Middle frontal gyrus (tissue), 1 donor: ENCODE measurements at regions not wholly inside any gene's neighbourhood (a gene's known extent, or its start where the extent isn't known, plus 50 kb on each side); places are given as distances from the start of the nearest gene placed in this dataset.
"Not testable (repeated sequence)": the region's sequence is repeated elsewhere in the genome, so short reads cannot be mapped to it uniquely, and the experiment has no call there.

Source experiments
- DNase-seq: peaks from one replicate; pipeline ENCODE4 v3.0.0-alpha.2; 2015; ENCODE audit warnings: low spot score; ENCODE audit errors: extremely low spot score

DNA sequence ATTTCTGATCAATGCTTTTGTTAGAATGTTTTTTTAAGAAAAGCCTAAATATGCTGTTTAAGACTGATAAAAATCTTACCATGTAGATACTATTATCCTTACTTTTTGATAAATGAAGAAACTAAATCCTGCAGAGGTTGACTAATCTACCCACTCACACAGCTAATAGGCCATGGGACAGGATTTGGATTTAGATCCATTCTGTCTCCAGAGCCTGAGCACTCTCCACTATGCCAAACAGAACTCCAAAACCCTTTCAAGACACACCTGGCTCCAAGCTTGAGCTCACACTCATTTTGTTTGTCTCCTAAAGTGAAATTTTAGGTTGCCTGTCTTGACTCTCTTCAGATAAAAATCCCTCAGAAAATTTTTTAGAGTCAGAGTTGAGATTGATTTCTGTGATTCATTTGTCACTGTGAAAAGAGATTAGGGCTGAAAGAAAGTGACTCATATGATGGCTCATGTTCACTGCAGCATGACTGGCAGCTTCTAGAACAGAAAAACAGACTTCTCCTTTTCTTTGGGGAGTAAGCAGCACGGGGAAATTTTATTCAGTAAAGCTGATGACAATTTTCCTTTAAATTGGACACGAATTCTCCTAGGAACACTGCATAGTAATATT is 132.3 kb upstream of the POT1 start:
- DNase-seq, result no peak

DNA sequence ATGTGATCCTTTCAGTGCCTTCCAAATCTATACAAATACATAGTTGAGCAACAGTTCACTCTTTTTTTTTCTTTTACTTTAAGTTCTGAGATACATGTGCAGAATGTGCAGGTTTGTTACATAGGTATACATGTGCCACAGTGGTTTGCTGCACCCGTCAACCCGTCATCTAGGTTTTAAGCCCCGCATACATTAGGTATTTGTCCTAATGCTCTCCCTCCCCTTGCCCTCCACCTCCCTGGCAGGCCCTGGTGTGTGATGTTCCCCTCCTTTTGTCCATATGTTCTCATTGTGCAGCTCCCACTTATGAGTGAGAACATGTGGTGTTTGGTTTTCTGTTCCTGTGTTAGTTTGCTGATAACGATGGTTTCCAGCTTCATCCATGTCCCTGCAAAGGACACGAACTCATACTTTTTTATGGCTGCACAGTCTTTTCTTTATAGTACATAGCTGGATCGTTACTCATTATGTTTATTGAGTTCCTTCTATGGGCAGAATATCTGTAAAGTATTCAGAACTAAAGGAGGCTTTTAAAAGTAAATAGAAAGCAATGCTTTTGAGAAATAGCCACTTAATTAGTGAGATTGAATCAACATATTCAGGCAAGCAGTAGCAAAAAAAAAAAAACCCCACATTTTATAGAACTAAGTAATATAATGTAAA is 131.6 kb upstream of the POT1 start:
- DNase-seq, result not testable (repeated sequence)

DNA sequence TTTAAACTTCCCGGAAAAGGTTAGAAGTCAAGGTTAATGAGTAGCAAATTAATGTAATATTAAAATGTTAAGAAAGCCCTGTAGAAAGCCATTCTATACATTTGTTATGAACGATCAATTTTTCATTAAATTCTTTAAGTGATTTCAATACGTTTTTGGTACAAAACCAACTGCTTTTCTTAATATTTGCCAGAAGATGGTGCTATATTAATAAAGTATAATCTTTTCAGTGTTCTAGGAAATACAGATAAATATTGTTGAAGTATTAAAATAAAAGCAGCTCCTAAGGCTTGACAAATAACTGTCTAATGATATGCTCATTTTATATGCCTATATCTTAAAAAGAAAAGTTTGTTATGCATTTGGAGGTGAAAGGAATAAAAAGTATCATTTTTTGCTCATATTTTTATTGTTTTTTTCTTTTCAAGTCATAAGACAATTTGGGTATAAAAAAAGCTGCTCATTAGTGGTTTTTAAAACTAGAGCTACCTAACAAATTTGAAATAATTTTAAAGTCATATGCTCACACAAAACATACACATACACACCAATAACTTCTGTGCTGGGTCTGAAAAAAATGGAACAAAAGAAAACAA is 130.3 kb upstream of the POT1 start:
- peak; percentile 65 for DNase-seq

DNA sequence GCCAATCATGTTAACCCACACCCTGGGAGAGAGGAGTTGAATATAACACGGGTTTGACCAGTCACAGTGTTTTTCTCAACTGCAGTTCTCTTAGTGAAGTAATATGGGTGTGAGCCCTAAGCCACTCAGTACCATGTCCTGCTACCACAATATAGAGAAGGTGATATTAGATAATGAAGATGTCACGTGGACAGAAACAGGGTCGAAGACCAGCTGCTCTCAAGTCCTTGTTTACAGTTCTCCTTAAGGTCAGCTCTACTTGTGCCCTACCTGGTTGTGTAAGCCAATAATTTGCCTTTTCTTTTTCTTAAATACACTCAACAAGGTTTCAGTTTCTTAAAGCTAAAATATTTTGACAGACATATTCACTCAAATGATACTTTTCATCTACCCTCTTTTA is 128.3 kb upstream of the POT1 start:
- no peak for DNase-seq

DNA sequence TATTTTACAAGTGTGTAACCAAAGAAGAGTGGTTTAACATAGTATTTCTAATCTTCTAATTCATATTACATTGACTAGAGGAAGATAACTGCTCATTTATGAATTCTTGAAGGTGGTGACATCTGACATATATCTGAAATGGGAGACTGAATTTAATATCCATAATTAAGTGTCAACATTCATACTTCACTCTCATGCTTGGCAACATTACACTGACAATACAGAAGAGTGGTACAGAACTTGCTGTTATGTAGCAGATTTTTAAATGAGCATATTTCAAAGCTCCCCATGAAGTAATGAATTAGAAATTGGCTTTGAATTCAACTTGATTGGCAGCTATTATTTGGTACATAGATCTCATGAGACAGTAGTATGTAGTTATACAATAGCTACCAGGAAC is 125.8 kb upstream of the POT1 start:
- DNase-seq, result no peak

DNA sequence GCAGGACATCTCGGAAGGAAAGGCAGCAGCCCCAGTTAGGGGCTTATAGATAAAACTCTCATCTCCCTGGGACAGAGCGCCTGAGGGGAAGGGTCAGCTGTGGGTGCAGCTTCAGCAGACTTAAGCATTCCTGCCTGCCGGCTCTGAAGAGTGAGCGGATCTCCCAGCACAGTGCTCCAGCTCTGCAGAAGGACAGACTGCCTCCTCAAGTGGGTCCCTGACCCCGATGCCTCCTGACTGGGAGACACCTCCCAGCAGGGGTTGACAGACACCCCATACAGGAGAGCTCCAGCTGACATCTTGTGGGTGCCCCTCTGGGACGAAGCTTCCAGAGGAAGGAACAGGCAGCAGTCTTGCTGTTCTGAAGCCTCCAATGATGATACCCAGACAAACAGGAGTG is 117.1 kb upstream of the POT1 start:
- no peak for DNase-seq

DNA sequence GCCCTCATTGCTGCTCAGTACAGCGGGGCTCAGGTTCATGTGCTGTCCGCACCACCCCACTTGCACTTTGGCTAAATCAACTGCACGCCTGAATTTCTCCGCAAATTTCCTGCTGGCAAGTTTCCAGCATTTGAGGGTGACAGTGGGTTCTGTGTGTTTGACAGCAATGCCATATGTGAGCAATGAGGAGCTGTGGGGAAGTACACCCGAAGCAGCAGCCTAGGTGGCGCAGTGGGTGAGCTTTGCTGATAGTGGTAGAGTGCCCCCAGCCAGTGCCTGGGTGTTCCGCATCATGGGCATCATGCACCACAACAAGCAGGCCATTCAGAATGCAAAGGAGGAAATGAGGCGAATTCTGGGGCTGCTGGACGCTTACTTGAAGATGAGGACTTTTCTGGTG is 103.9 kb upstream of the POT1 start:
- DNase-seq, result no peak

DNA sequence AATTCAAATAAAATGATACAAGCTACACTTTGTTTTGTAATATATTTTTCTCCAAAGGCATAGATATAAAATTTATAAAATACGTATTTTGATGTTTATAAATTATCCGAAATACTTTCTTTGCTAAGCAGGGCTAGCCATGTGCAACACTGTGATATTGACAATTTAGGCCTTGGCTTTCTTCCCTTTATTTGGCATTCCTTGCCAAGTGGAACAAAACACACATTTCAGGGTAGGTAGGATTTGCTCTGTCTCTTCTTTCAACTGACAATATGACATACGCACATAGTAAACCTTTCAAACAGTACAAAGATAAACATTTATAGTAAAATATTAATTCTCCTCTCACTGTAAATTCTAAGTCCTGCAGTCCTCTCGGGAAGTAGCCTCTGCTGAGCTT is 103.3 kb upstream of the POT1 start:
- DNase-seq, result no peak

DNA sequence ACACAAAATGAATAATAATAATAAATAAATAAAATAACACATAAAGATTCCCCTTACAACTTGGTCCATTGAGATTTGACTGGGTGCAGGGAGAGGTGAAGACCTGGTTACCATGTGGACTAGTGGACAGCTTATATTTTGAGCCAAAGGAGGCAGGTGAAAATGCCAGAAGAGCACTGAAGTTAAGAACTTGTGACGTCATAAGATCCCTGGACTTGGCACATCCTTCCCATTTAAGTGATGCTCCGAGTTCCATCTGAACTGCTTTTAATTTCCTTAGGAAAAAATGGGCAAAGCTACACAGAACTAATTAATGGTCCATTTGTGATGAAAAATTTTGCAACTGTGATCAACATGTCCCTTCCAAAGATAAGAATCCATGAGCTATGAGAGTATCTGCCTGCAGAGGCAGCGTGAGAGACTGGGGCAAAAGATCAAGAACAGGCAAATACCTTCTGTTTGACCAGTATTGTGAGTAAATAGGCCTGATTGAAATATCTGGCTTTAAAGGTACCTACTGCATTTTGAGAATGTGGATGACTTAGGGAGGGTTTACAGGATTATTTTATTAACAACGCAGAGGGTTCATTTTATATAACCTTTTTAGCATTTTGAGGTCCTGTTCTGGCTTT is 101.2 kb upstream of the POT1 start:
- no peak for DNase-seq

DNA sequence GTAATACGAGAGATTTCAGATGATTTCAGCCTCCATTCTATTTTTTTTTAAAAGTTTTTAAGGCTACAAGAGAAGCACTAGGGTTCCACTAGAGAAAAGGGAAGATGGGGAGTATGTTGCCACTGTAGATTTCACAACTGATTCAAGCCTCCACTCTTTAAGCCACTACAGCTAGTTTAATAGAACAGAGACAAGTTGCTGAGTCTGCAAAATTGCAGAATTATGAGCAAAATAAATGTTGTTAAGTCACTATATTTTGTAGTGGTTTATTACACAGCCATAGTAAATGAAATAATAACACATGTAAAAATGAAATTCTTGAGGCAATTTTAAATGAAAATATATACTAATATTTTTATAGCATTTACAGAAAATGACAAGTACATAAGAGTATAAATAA is 96.0 kb upstream of the POT1 start:
- DNase-seq, result no peak

DNA sequence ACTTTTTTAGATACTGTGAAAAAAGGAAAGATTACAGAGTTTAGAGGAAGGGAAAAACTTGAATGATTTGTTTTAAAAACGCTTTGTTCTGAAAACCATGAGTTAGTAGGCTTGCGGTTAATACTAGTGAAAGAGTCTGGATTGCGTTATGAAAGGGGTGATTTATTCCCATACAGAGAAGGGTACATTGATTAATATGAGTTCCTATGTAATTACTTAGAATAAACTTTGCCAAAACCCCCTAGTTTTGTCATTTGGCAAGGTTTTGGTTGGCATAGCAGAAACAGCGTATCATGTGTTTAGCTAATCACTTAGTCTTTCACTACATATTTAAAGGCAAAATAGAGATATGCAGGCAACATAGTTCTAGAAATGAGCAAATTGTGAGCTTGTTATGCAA is 91.2 kb upstream of the POT1 start:
- DNase-seq, result no peak

DNA sequence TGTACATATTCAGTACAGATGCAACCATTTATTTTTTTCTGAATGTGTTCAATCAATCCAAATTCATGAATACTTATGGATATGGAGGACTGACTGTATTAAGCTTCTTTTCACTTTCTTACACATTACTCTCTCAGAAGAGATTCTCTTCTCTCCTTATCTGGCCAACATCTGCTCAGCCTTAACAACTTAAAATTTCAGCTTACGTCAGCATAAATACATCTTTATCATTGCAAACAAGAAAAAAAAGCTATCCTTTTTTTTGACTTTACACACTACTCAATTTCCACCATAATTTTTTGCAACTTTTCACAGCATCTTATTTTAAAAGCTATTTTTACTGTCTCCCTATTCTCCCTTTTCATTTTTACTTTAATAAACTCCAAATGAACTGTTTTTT is 80.9 kb upstream of the POT1 start:
- DNase-seq, result no peak

DNA sequence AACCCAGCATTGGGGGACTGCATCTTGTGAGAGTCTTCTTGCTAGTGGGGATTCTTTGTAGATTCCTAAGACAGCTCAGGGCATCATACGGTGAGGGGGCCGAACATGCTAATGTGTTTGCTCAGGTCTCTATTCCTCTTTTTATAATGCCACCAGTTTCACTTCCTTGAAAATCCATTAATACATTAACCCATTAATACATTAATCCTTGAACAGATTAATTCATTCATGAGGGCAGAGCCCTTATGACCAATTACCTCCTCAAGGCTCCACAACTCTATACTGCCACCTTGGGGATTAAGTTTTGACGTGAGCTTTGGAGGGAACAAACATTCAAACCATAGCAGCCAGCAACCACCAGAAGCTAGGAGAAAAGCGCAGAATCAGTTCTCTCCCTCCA is 67.2 kb upstream of the POT1 start:
- no peak for DNase-seq

DNA sequence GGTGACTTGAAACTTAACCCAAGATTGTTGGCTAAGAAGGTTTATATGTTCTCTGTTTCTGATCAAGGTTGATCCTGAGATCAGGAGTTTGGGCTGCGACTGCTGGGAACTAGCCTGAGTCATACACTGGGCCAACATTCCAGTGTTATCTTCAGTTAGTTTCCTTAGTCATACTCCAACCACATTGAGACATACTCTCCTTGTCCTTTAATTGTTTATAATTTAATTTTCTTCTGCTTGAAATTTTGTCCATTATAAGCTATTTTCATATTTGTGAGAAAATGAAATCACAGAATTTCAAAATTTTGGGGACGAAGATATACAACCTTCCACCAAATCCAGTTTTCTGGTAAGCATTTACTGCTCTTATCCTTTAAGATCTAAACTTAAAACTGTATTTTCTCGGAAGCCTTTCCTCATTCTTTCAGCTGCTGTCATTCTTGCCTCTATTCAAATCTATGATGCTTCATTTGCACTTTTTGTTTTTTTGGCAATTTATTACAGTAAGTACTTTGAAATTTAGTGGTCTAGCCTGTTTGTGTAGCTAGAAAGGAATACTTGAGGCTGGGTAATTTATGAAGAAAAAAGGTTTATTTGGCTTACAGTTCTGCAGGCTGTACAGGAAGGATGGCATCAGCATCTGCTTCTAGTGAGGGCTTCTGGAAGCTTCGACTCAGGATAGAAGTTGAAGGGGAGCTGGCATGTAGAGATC is 63.4 kb upstream of the POT1 start:
- no peak for DNase-seq

DNA sequence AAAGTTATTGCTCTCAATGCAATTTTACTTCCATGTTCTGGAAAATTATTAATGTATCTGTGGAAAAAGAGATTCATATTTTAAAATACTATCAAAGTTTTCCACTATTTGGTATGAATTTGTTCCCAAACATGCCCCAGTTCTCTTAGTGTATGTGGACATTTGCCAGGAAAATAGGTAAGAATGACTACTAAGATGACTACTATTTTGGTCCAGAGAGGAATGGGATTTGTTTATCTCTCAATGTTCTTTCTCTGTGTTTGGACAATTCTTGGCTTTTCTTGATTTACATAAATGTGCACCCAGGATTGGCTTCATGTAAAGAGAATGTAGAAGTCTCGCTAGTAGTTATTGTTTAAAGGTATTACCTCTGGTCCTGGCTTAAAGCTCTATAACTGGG is 60.3 kb upstream of the POT1 start:
- no peak for DNase-seq
